Fibroblast of lung (primary cell): ENCODE measurements at regions not wholly inside any gene's neighbourhood (a gene's known extent, or its start where the extent isn't known, plus 50 kb on each side); places are given as distances from the start of the nearest gene placed in this dataset.

ENCODE experiments used
- DNase-seq, 2 donors: peaks; one replicate each; pipeline versions ENCODE4 v3.0.0 to v3.0.0-alpha.2; 2010; ENCODE audit warnings: low read depth in 2 of 2
- H2AFZ ChIP-seq: 2 replicates; pipeline ENCODE4 v1.5.1; 2012; ENCODE audit warnings: low read length, control low read depth, inconsistent platforms
- H3K27ac ChIP-seq: 2 replicates; pipeline ENCODE4 v1.5.1; 2011; ENCODE audit warnings: low read length, control low read depth; ENCODE audit not compliant: insufficient read depth
- H3K27me3 ChIP-seq: 2 replicates; pipeline ENCODE4 v1.5.1; 2011; ENCODE audit warnings: mild to moderate bottlenecking, low read length; ENCODE audit not compliant: control insufficient read depth, insufficient read depth
- H3K36me3 ChIP-seq: 2 replicates; pipeline ENCODE4 v1.5.1; 2011; ENCODE audit warnings: low read length; ENCODE audit not compliant: control insufficient read depth, insufficient read depth
- H3K4me1 ChIP-seq: 2 replicates; pipeline ENCODE4 v1.5.1; 2011; ENCODE audit warnings: low read length; ENCODE audit not compliant: control insufficient read depth, insufficient read depth; ENCODE audit errors: extremely low read depth
- H3K4me2 ChIP-seq: 2 replicates; pipeline ENCODE4 v1.5.1; 2011; ENCODE audit warnings: low read length, control low read depth; ENCODE audit not compliant: insufficient read depth; ENCODE audit errors: extremely low read depth
- H3K4me3 ChIP-seq, 4 experiments: fragments of 200-600 bp in 1 of 4; sonication (generic) in 1 of 4; replicated peaks in 1 of 4; 2 replicates each; pipeline ENCODE4 v1.5.1; 2011 to 2016; ENCODE audit warnings: low read length in 4 of 4, low read depth in 3 of 4, mild to moderate bottlenecking in 3 of 4, control low read depth in 2 of 4, inconsistent platforms in 1 of 4, mixed read lengths in 1 of 4; ENCODE audit not compliant: insufficient read depth in 1 of 4; ENCODE audit errors: control extremely low read depth in 1 of 4
- H3K79me2 ChIP-seq: 2 replicates; pipeline ENCODE4 v1.5.1; 2012; ENCODE audit warnings: mild to moderate bottlenecking, low read length, inconsistent platforms; ENCODE audit not compliant: control insufficient read depth, insufficient read depth
- H3K9ac ChIP-seq: 2 replicates; pipeline ENCODE4 v1.5.1; 2011; ENCODE audit warnings: mild to moderate bottlenecking, low read length, control low read depth; ENCODE audit not compliant: insufficient read depth
- H3K9me3 ChIP-seq: 2 replicates; pipeline ENCODE4 v1.5.1; 2012; ENCODE audit warnings: low read depth, low read length; ENCODE audit not compliant: control insufficient read depth, insufficient read depth
- H4K20me1 ChIP-seq: 2 replicates; pipeline ENCODE4 v1.5.1; 2011; ENCODE audit warnings: low read length; ENCODE audit not compliant: control insufficient read depth, insufficient read depth; ENCODE audit errors: extremely low read depth
- CTCF ChIP-seq, 2 donors: IDR thresholded peaks in 1 of 2; conservative IDR thresholded peaks in 1 of 2; 1 replicate in 1 of 2; 2 replicates in 1 of 2; pipeline ENCODE4 v1.5.1; 2011 to 2012; ENCODE audit warnings: low read length in 2 of 2, control low read depth in 1 of 2, inconsistent platforms in 1 of 2, low read depth in 1 of 2, mild to moderate bottlenecking in 1 of 2
- EZH2 ChIP-seq: IDR thresholded peaks from 2 replicates; pipeline ENCODE4 v1.5.1; 2012; ENCODE audit warnings: low read length, control low read depth, mild to moderate bottlenecking; ENCODE audit errors: missing control alignments

DNA sequence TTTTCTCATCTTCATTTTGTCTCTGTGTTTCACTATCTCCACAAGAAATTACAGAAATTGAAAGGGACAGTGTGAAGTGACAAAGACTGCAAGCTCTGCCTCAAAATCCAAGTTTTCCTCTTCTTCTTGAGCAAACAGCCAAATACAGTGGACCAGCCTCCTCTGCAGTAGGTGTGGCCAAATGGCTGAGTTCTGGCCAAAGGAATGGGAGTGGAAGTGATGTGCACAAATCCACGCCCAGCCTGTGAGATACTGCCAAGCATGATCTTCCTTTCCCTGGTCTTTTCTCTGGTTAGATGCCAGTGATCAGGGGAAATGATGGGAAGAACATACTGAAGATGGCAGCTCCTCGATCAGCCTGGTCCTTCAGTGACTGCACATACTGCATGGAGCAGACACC is 111.0 kb upstream of the CPNE4 start:
- Histone ChIP-seq H3K9ac (no peak overlapping the region), H3K9me3 (no peaks in the 10 kb centered on the region), H3K79me2 (no peaks in the 10 kb centered on the region), H3K36me3 (no peaks in the 10 kb centered on the region), H3K27me3 (no peaks in the 10 kb centered on the region), H3K27ac (no peak overlapping the region), H4K20me1 (no peaks in the 10 kb centered on the region), H3K4me1 (no peaks in the 10 kb centered on the region), H2AFZ (peak overlapping the region; percentile 28), H3K4me3 (no peak overlapping the region), H3K4me2 (no peak overlapping the region)
- peak; percentile 7 to 12 for DNase-seq
- TF ChIP-seq EZH2 (no peak), CTCF (conservative IDR thresholded peaks at IDR 0.05 in 1 of 2, IDR thresholded peaks at IDR 0.05 in 1 of 2; ENCODE audit: low read depth in 1 of 2, low read length in 2 of 2) (no peak)

DNA sequence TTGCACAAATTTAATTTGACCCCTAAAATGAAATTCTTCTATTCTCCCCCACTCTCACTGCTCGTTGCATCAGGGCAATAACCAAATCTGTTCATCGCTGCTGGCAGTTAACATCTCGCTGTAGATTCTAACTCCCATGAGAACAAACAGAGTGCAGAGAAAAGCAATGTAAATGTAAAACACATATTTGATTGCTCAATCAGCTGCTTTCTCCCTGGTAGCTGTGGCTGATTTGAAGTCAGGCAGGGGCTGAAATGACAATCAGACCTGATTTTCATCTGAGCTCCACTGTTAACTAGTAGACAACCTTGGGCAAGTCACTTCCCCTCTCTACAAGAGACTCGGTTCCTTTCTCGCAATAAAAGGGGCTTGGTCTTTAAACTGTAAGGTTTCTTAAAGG is 119.8 kb upstream of the CPNE4 start:
- Histone ChIP-seq H3K27ac (no peak overlapping the region), H3K4me2 (no peak overlapping the region), H3K79me2 (no peaks in the 10 kb centered on the region), H3K9ac (no peak overlapping the region), H3K27me3 (no peaks in the 10 kb centered on the region), H3K4me1 (no peaks in the 10 kb centered on the region), H4K20me1 (no peaks in the 10 kb centered on the region), H3K9me3 (no peaks in the 10 kb centered on the region), H3K4me3 (no peak overlapping the region), H3K36me3 (no peaks in the 10 kb centered on the region), H2AFZ (no peak overlapping the region)
- DNase-seq = no peak
- TF ChIP-seq CTCF (conservative IDR thresholded peaks at IDR 0.05 in 1 of 2, IDR thresholded peaks at IDR 0.05 in 1 of 2; ENCODE audit: low read depth in 1 of 2, low read length in 2 of 2) (no peak), EZH2 (no peak)

DNA sequence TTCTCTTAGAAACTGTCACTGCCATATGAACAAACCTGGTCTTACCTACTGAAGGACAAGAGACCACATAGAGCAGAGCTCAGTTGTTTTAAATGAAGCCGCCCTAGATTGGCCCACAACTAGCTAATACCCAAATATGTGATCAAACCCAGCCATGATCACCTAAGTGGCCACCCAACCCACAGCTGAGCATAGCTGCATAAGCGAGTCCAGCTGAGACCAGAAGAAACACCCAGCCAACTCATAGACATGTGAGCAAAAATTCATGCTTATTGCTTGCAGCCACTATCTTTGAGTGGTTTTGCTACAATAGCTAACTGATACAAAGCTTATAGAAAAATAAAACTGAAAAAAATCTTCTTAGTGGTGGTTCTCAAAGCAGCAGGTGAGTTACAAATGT is 124.3 kb upstream of the CPNE4 start:
- H3K9me3 ChIP-seq = no peaks in the 10 kb centered on the region
- no peaks in the 10 kb centered on the region for H3K36me3 ChIP-seq
- no peak overlapping the region for H3K4me3 ChIP-seq
- no peak overlapping the region for H3K9ac ChIP-seq
- no peaks in the 10 kb centered on the region for H3K27me3 ChIP-seq
- H3K27ac ChIP-seq = no peak overlapping the region
- H4K20me1 ChIP-seq = no peaks in the 10 kb centered on the region
- H3K4me2 ChIP-seq = no peak overlapping the region
- no peak overlapping the region for H2AFZ ChIP-seq
- no peaks in the 10 kb centered on the region for H3K4me1 ChIP-seq
- TF ChIP-seq EZH2 (no peak), CTCF (conservative IDR thresholded peaks at IDR 0.05 in 1 of 2, IDR thresholded peaks at IDR 0.05 in 1 of 2; ENCODE audit: low read depth in 1 of 2, low read length in 2 of 2) (no peak)
- H3K79me2 ChIP-seq = no peaks in the 10 kb centered on the region
- DNase-seq = no peak
